ENCODE measurements at regions not wholly inside any gene's neighbourhood (a gene's known extent, or its start where the extent isn't known, plus 50 kb on each side); places are given as distances from the start of the nearest gene placed in this dataset.

- ATAC-seq (ENCODE audit: low read depth) = no peak
- Histone ChIP-seq H3K9me3 (ENCODE audit: control insufficient read depth, insufficient read depth, low read length) (no peaks in the 10 kb centered on the region), H4K91ac (ENCODE audit: insufficient read depth, low read depth, low read length) (no peak overlapping the region), H3K4me1 (ENCODE audit: control insufficient read depth, insufficient read depth, low read length) (no peaks in the 10 kb centered on the region), H3K18ac (ENCODE audit: low read depth, low read length) (no peak overlapping the region), H3K9ac (ENCODE audit: low read depth, low read length) (no peak overlapping the region), H3K4me2 (ENCODE audit: low read depth, low read length) (no peak overlapping the region), H2AFZ (replicated peaks; ENCODE audit: low read length, poor library complexity) (no peak overlapping the region), H3K27me3 (ENCODE audit: control insufficient read depth, insufficient read depth, low read length) (no peaks in the 10 kb centered on the region), H3K4ac (ENCODE audit: low read depth, low read length) (no peak overlapping the region), H2BK5ac (ENCODE audit: low read depth, low read length, poor library complexity, severe bottlenecking) (no peak overlapping the region), H2BK120ac (ENCODE audit: low read depth, low read length) (no peak overlapping the region), H3K56ac (ENCODE audit: extremely low read depth, insufficient read depth, low read length) (no peak overlapping the region), H3K36me3 (ENCODE audit: control insufficient read depth, insufficient read depth, low read length) (no peaks in the 10 kb centered on the region), H2AK9ac (replicated peaks; ENCODE audit: low read depth, low read length, poor library complexity) (no peak overlapping the region), H4K5ac (ENCODE audit: low read depth, low read length) (no peak overlapping the region), H3K27ac (ENCODE audit: insufficient read depth, low read length) (no peak overlapping the region), H3K9me1 (ENCODE audit: insufficient read depth, low read length) (no peaks in the 10 kb centered on the region), H3K79me1 (ENCODE audit: low read depth in 1 of 2, low read length in 2 of 2) (no peaks in the 10 kb centered on the region), H3K4me3 (ENCODE audit: insufficient read depth, low read depth, low read length) (no peak overlapping the region), H3K14ac (replicated peaks; ENCODE audit: low read depth, low read length) (no peak overlapping the region), H2BK20ac (ENCODE audit: low read depth, low read length) (no peak overlapping the region), H4K8ac (ENCODE audit: low read depth in 2 of 2, low read length in 2 of 2) (no peak overlapping the region), H4K20me1 (ENCODE audit: insufficient read depth, low read length) (no peaks in the 10 kb centered on the region), H2AK5ac (ENCODE audit: low read depth, low read length) (no peak overlapping the region), H3K23ac (ENCODE audit: low read depth, low read length) (no peak overlapping the region), H2BK15ac (ENCODE audit: low read depth, low read length) (no peak overlapping the region)
- CTCF ChIA-PET = no interaction called here
- in situ Hi-C loops (cut with MboI; ENCODE audit: low sequenced_read_pairs) = no loop called here
- no CpG with 5 or more reads among the region's 4 CpGs for WGBS, 2 experiments (ENCODE audit: extremely low coverage in 2 of 2, insufficient read length in 1 of 2)
- no peak for TF ChIP-seq SMC3 (IDR thresholded peaks at IDR 0.05; ENCODE audit: low read depth, low read length)
- no peak for TF ChIP-seq MAZ (IDR thresholded peaks at IDR 0.05; ENCODE audit: borderline replicate concordance, low read depth, low read length)
- TF ChIP-seq POLR2A (IDR thresholded peaks at IDR 0.05; ENCODE audit: low read depth, low read length) = no peak
- no peak for TF ChIP-seq MAFK (IDR thresholded peaks at IDR 0.05; ENCODE audit: low read depth, low read length)
- TF ChIP-seq ELK1 (IDR thresholded peaks at IDR 0.05; ENCODE audit: borderline replicate concordance, low read depth, low read length) = no peak
- TF ChIP-seq RCOR1 (IDR thresholded peaks at IDR 0.05; ENCODE audit: insufficient replicate concordance, low read length) = no peak
- TF ChIP-seq BHLHE40 (IDR thresholded peaks at IDR 0.05; ENCODE audit: low read depth, low read length) = no peak
- TF ChIP-seq NFE2L2 (IDR thresholded peaks at IDR 0.05; ENCODE audit: low read depth, low read length) = no peak
- no peak for TF ChIP-seq RAD21 (IDR thresholded peaks at IDR 0.05; ENCODE audit: low read length)
- no peak for TF ChIP-seq RFX5 (IDR thresholded peaks at IDR 0.05; ENCODE audit: low read depth, low read length)
- no peak for TF ChIP-seq FOS (IDR thresholded peaks at IDR 0.05; ENCODE audit: low read depth, low read length)
- TF ChIP-seq, protein P1, sequence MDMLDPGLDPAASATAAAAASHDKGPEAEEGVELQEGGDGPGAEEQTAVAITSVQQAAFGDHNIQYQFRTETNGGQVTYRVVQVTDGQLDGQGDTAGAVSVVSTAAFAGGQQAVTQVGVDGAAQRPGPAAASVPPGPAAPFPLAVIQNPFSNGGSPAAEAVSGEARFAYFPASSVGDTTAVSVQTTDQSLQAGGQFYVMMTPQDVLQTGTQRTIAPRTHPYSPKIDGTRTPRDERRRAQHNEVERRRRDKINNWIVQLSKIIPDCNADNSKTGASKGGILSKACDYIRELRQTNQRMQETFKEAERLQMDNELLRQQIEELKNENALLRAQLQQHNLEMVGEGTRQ (IDR thresholded peaks at IDR 0.05; ENCODE audit: low read depth, low read length) = no peak
- TF ChIP-seq, protein P2, sequence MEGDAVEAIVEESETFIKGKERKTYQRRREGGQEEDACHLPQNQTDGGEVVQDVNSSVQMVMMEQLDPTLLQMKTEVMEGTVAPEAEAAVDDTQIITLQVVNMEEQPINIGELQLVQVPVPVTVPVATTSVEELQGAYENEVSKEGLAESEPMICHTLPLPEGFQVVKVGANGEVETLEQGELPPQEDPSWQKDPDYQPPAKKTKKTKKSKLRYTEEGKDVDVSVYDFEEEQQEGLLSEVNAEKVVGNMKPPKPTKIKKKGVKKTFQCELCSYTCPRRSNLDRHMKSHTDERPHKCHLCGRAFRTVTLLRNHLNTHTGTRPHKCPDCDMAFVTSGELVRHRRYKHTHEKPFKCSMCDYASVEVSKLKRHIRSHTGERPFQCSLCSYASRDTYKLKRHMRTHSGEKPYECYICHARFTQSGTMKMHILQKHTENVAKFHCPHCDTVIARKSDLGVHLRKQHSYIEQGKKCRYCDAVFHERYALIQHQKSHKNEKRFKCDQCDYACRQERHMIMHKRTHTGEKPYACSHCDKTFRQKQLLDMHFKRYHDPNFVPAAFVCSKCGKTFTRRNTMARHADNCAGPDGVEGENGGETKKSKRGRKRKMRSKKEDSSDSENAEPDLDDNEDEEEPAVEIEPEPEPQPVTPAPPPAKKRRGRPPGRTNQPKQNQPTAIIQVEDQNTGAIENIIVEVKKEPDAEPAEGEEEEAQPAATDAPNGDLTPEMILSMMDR (conservative IDR thresholded peaks at IDR 0.05; ENCODE audit: low read depth, low read length) = no peak
- no peak for TF ChIP-seq MXI1 (IDR thresholded peaks at IDR 0.05; ENCODE audit: borderline replicate concordance, low read depth, low read length)
- TF ChIP-seq CEBPB (IDR thresholded peaks at IDR 0.05; ENCODE audit: low read depth, low read length) = no peak
- no peak for TF ChIP-seq CHD1 (IDR thresholded peaks at IDR 0.05; ENCODE audit: low read depth, low read length)
- intact Hi-C loops (cut with micrococcal nuclease) = no loop called here
- no peak for DNase-seq
- dilution Hi-C loops (cut with HindIII; ENCODE audit: low sequenced_read_pairs, unreplicated experiment) = no loop called here
- BruUV-seq (replicated peaks) = no TSS peak
- POLR2A ChIA-PET (ENCODE audit: unreplicated experiment) = no interaction called here
Measured at GRCh38 chr17:33797181-33797580, 457.9 kb upstream of the CCL2 start.

Measured in IMR-90 (cell line).